ENCODE measurements at regions not wholly inside any gene's neighbourhood (a gene's known extent, or its start where the extent isn't known, plus 50 kb on each side); places are given as distances from the start of the nearest gene placed in this dataset.

GRCh38 chr18:41353777-41354528 is 601.1 kb upstream of the PIK3C3 start:
- intact Hi-C loops (cut with DNase I; ENCODE audit: low total_unique reads) = no loop called here
- Histone ChIP-seq H3K27ac (no peak overlapping the region), H3K27me3 (no peaks in the 10 kb centered on the region), H3K4me3 (no peak overlapping the region), H3K9me3 (no peaks in the 10 kb centered on the region), H3K4me1 (no peaks in the 10 kb centered on the region), H3K36me3 (ENCODE audit: low read depth, missing control alignments) (no peaks in the 10 kb centered on the region)
- DNase-seq = no peak
- TF ChIP-seq POLR2A (IDR thresholded peaks at IDR 0.05) = no peak
- TF ChIP-seq, protein P1, sequence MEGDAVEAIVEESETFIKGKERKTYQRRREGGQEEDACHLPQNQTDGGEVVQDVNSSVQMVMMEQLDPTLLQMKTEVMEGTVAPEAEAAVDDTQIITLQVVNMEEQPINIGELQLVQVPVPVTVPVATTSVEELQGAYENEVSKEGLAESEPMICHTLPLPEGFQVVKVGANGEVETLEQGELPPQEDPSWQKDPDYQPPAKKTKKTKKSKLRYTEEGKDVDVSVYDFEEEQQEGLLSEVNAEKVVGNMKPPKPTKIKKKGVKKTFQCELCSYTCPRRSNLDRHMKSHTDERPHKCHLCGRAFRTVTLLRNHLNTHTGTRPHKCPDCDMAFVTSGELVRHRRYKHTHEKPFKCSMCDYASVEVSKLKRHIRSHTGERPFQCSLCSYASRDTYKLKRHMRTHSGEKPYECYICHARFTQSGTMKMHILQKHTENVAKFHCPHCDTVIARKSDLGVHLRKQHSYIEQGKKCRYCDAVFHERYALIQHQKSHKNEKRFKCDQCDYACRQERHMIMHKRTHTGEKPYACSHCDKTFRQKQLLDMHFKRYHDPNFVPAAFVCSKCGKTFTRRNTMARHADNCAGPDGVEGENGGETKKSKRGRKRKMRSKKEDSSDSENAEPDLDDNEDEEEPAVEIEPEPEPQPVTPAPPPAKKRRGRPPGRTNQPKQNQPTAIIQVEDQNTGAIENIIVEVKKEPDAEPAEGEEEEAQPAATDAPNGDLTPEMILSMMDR (IDR thresholded peaks at IDR 0.05) = no peak
- 67 to 88% methylated on average over 3 of the region's 3 CpGs for WGBS, 2 donors

DNA sequence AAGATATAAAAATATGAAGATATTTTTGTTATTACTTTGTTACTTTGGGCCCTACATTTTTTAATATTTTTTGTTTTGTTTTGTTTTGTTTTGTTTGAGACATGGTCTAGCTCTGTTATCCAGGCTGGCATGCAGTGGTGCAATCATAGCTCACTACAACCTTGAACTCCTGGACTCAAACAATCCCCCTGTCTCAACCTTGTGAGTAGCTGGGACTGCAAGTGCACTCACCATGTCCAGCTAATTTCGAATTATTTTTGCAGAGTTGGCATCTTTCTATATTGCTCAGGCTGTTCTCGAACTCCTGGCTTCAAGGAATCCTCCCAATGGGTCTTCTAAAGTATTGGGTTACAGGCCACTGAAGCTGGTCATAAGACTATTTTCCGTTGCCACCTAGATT is 603.6 kb upstream of the PIK3C3 start:
- Histone ChIP-seq H3K36me3 (ENCODE audit: low read depth, missing control alignments) (no peaks in the 10 kb centered on the region), H3K9me3 (no peaks in the 10 kb centered on the region), H3K4me3 (no peak overlapping the region), H3K4me1 (no peaks in the 10 kb centered on the region), H3K27ac (no peak overlapping the region), H3K27me3 (no peaks in the 10 kb centered on the region)
- DNase-seq = no peak
- no peak for TF ChIP-seq POLR2A (IDR thresholded peaks at IDR 0.05)
- TF ChIP-seq, protein P1 (IDR thresholded peaks at IDR 0.05) = no peak
- intact Hi-C loops (cut with DNase I; ENCODE audit: low total_unique reads) = no loop called here
- WGBS, 2 donors = 86 to 87% methylated on average over 3 of the region's 3 CpGs

- H3K36me3 ChIP-seq (ENCODE audit: low read depth, missing control alignments) = no peaks in the 10 kb centered on the region
- no peaks in the 10 kb centered on the region for H3K27me3 ChIP-seq
- 83 to 88% methylated on average over 3 of the region's 3 CpGs for WGBS, 2 donors
- intact Hi-C loops (cut with DNase I; ENCODE audit: low total_unique reads) = no loop called here
- no peak overlapping the region for H3K4me3 ChIP-seq
- no peak overlapping the region for H3K27ac ChIP-seq
- TF ChIP-seq POLR2A (IDR thresholded peaks at IDR 0.05) = no peak
- no peaks in the 10 kb centered on the region for H3K9me3 ChIP-seq
- DNase-seq = no peak
- H3K4me1 ChIP-seq = no peaks in the 10 kb centered on the region
Observed at GRCh38 chr18:41347057-41347456, 608.0 kb upstream of the PIK3C3 start.

DNA sequence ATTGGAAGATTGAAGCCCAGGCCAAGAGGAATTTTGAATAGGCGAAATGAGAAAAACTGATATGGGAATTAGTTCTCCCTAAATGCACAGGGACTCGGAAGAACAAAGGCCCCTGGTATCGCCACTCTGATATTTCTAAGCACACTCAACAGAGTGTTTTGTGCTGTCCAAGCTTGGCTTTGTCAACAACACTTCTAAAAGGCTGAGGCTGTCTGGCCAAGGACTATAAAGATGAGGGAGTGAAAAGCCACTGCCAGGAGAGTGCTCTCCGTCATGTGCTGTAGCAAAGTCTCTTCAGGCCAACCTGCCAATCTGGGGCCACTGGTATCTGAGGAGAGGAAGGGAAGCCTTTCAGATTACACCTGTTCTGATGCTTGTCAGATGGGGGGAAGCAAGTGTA is 611.2 kb upstream of the PIK3C3 start:
- Histone ChIP-seq H3K27ac (no peak overlapping the region), H3K27me3 (no peaks in the 10 kb centered on the region), H3K9me3 (no peaks in the 10 kb centered on the region), H3K36me3 (ENCODE audit: low read depth, missing control alignments) (no peaks in the 10 kb centered on the region), H3K4me3 (no peak overlapping the region), H3K4me1 (no peaks in the 10 kb centered on the region)
- 89 to 90% methylated on average over 4 of the region's 4 CpGs for WGBS, 2 donors
- intact Hi-C loops (cut with DNase I; ENCODE audit: low total_unique reads) = no loop called here
- no peak for DNase-seq
- TF ChIP-seq POLR2A (IDR thresholded peaks at IDR 0.05) = no peak
- TF ChIP-seq, protein P1 (IDR thresholded peaks at IDR 0.05) = no peak

DNA sequence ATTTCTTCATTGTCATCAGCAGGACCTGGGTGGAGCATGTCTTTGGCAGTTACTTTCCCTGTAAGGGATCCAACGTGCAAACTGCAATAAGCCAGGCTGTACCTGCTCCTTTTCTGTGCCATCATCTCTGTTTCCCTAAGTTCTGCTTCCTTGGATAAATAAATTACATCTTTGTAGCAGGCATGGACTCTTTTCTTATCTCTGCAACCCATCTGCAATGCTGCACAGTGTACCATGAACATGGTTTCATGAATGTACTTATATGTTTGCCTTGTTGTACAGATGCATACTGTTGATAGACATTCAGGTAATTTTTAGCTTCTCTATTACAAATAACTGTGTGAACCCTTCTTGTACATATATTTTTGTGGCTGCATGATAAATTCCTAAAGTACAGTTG is 616.7 kb upstream of the PIK3C3 start:
- DNase-seq = no peak
- 74 to 79% methylated on average over 1 of the region's 1 CpG for WGBS, 2 donors

More for the DNA sequence above, 616.7 kb upstream of the PIK3C3 start:
- H3K27ac ChIP-seq = no peak overlapping the region
- H3K36me3 ChIP-seq (ENCODE audit: low read depth, missing control alignments) = no peaks in the 10 kb centered on the region
- H3K27me3 ChIP-seq = no peaks in the 10 kb centered on the region
- no peak for TF ChIP-seq POLR2A (IDR thresholded peaks at IDR 0.05)
- TF ChIP-seq, protein P1 (IDR thresholded peaks at IDR 0.05) = no peak
- no peaks in the 10 kb centered on the region for H3K9me3 ChIP-seq
- no peaks in the 10 kb centered on the region for H3K4me1 ChIP-seq
- H3K4me3 ChIP-seq = no peak overlapping the region
- intact Hi-C loops (cut with DNase I; ENCODE audit: low total_unique reads) = no loop called here

All from testis (tissue), 2 donors.